Muscle layer of duodenum (tissue), 2 donors: ENCODE measurements at regions not wholly inside any gene's neighbourhood (a gene's known extent, or its start where the extent isn't known, plus 50 kb on each side); places are given as distances from the start of the nearest gene placed in this dataset.

Source experiments
- H3K27ac ChIP-seq: one replicate; pipeline ENCODE4 v1.7.0; 2013; ENCODE audit warnings: mild to moderate bottlenecking, low read length
- H3K27me3 ChIP-seq: one replicate; pipeline ENCODE4 v1.7.0; 2013; ENCODE audit warnings: low read depth, mild to moderate bottlenecking, control low read depth, low read length
- H3K36me3 ChIP-seq, 2 donors: one replicate each; pipeline ENCODE4 v1.7.0; 2013; ENCODE audit warnings: low read length in 2 of 2, control low read depth in 1 of 2, mild to moderate bottlenecking in 1 of 2; ENCODE audit not compliant: insufficient read depth in 2 of 2, control insufficient read depth in 1 of 2
- H3K4me1 ChIP-seq, 2 donors: one replicate each; pipeline ENCODE4 v1.7.0; 2013; ENCODE audit warnings: low read length in 2 of 2, mild to moderate bottlenecking in 2 of 2, control low read depth in 1 of 2, moderate library complexity in 1 of 2; ENCODE audit not compliant: insufficient read depth in 2 of 2, control insufficient read depth in 1 of 2
- H3K4me3 ChIP-seq, 2 donors: one replicate each; pipeline ENCODE4 v1.7.0; 2013; ENCODE audit warnings: low read length in 2 of 2, low read depth in 1 of 2, mild to moderate bottlenecking in 1 of 2
- H3K9me3 ChIP-seq, 2 donors: one replicate each; pipeline ENCODE4 v1.7.0; 2013; ENCODE audit warnings: low read length in 2 of 2, control low read depth in 1 of 2, mild to moderate bottlenecking in 1 of 2; ENCODE audit not compliant: control insufficient read depth in 1 of 2
- donor health status: healthy.

- Histone ChIP-seq H3K27ac (no peak overlapping the region), H3K36me3 (no peaks in the 10 kb centered on the region), H3K4me3 (no peak overlapping the region), H3K9me3 (no peaks in the 10 kb centered on the region), H3K4me1 (no peaks in the 10 kb centered on the region), H3K27me3 (no peaks in the 10 kb centered on the region)
These were observed 313.2 kb upstream of the DIO3 start for GRCh38 chr14:101247842-101248725.

GRCh38 chr14:101248840-101249675 lies 312.2 kb upstream of the DIO3 start:
- H3K36me3 ChIP-seq: no peaks in the 10 kb centered on the region
- H3K4me1 ChIP-seq: no peaks in the 10 kb centered on the region
- H3K27me3 ChIP-seq: no peaks in the 10 kb centered on the region
- H3K4me3 ChIP-seq: no peak overlapping the region
- H3K9me3 ChIP-seq: no peaks in the 10 kb centered on the region
- H3K27ac ChIP-seq: no peak overlapping the region

GRCh38 chr14:101249676-101250036 lies 311.6 kb upstream of the DIO3 start:
- no peak overlapping the region for H3K4me3 ChIP-seq
- H3K27ac ChIP-seq: no peak overlapping the region
- no peaks in the 10 kb centered on the region for H3K27me3 ChIP-seq
- no peaks in the 10 kb centered on the region for H3K36me3 ChIP-seq
- no peaks in the 10 kb centered on the region for H3K4me1 ChIP-seq
- H3K9me3 ChIP-seq: no peaks in the 10 kb centered on the region

- H3K4me1 ChIP-seq: no peaks in the 10 kb centered on the region
- H3K27me3 ChIP-seq: no peaks in the 10 kb centered on the region
- H3K36me3 ChIP-seq: no peaks in the 10 kb centered on the region
- H3K27ac ChIP-seq: no peak overlapping the region
- H3K9me3 ChIP-seq: no peaks in the 10 kb centered on the region
- no peak overlapping the region for H3K4me3 ChIP-seq
These were observed 310.9 kb upstream of the DIO3 start for GRCh38 chr14:101250336-101250947.

- Histone ChIP-seq H3K27ac (no peak overlapping the region), H3K4me3 (no peak overlapping the region), H3K4me1 (no peaks in the 10 kb centered on the region), H3K27me3 (no peaks in the 10 kb centered on the region), H3K36me3 (no peaks in the 10 kb centered on the region), H3K9me3 (no peaks in the 10 kb centered on the region)
These were observed 310.1 kb upstream of the DIO3 start for GRCh38 chr14:101250948-101251811.

- no peak overlapping the region for H3K27ac ChIP-seq
- no peaks in the 10 kb centered on the region for H3K9me3 ChIP-seq
- H3K27me3 ChIP-seq: no peaks in the 10 kb centered on the region
- H3K4me3 ChIP-seq: no peak overlapping the region
- no peaks in the 10 kb centered on the region for H3K4me1 ChIP-seq
- H3K36me3 ChIP-seq: no peaks in the 10 kb centered on the region
These were observed 309.4 kb upstream of the DIO3 start for GRCh38 chr14:101251812-101252442.

- no peak overlapping the region for H3K27ac ChIP-seq
- no peaks in the 10 kb centered on the region for H3K9me3 ChIP-seq
- H3K4me1 ChIP-seq: no peaks in the 10 kb centered on the region
- no peaks in the 10 kb centered on the region for H3K36me3 ChIP-seq
- no peaks in the 10 kb centered on the region for H3K27me3 ChIP-seq
- no peak overlapping the region for H3K4me3 ChIP-seq
These were observed 308.7 kb upstream of the DIO3 start for GRCh38 chr14:101252443-101253214.

GRCh38 chr14:101253948-101254347 lies 307.3 kb upstream of the DIO3 start:
- Histone ChIP-seq H3K4me1 (no peaks in the 10 kb centered on the region), H3K27ac (no peak overlapping the region), H3K36me3 (no peaks in the 10 kb centered on the region), H3K9me3 (no peaks in the 10 kb centered on the region), H3K27me3 (no peaks in the 10 kb centered on the region), H3K4me3 (no peak overlapping the region)

GRCh38 chr14:101254805-101255764 lies 306.2 kb upstream of the DIO3 start:
- H3K9me3 ChIP-seq: no peaks in the 10 kb centered on the region
- no peak overlapping the region for H3K4me3 ChIP-seq
- no peaks in the 10 kb centered on the region for H3K4me1 ChIP-seq
- no peaks in the 10 kb centered on the region for H3K27me3 ChIP-seq
- no peaks in the 10 kb centered on the region for H3K36me3 ChIP-seq
- no peak overlapping the region for H3K27ac ChIP-seq
